ENCODE measurements at regions not wholly inside any gene's neighbourhood (a gene's known extent, or its start where the extent isn't known, plus 50 kb on each side); places are given as distances from the start of the nearest gene placed in this dataset.

- DNase-seq, result no peak
Observed at GRCh38 chr15:46270481-46271147, 635.8 kb downstream of the SQOR start.

- no peak for DNase-seq
Observed at GRCh38 chr15:46275701-46276100, 640.9 kb downstream of the SQOR start.

- no peak for DNase-seq
Observed at GRCh38 chr15:46277451-46277850, 642.6 kb downstream of the SQOR start.

- no peak for DNase-seq
Observed at GRCh38 chr15:46278062-46278461, 643.2 kb downstream of the SQOR start.

- no peak for DNase-seq
Observed at GRCh38 chr15:46278486-46279090, 643.8 kb downstream of the SQOR start.

GRCh38 chr15:46280762-46281542 lies 646.1 kb downstream of the SQOR start:
- no peak for DNase-seq

GRCh38 chr15:46293550-46293949 lies 658.7 kb downstream of the SQOR start:
- DNase-seq, result no peak

GRCh38 chr15:46296002-46296401 lies 661.2 kb downstream of the SQOR start:
- DNase-seq, result no peak

- DNase-seq, result no peak
Observed at GRCh38 chr15:46296797-46297196, 662.0 kb downstream of the SQOR start.

GRCh38 chr15:46297766-46298165 lies 662.9 kb downstream of the SQOR start:
- DNase-seq, result no peak

GRCh38 chr15:46300716-46301115 lies 665.9 kb downstream of the SQOR start:
- DNase-seq, result no peak

GRCh38 chr15:46301291-46301690 lies 666.5 kb downstream of the SQOR start:
- no peak for DNase-seq

GRCh38 chr15:46301826-46302225 lies 667.0 kb downstream of the SQOR start:
- DNase-seq, result no peak

GRCh38 chr15:46304321-46304720 lies 669.5 kb downstream of the SQOR start:
- DNase-seq, result no peak

- DNase-seq, result no peak
Observed at GRCh38 chr15:46307746-46308145, 672.9 kb downstream of the SQOR start.

GRCh38 chr15:46309914-46310313 lies 675.1 kb downstream of the SQOR start:
- no peak for DNase-seq

GRCh38 chr15:46312133-46312740 lies 677.4 kb downstream of the SQOR start:
- DNase-seq, result peak; percentile 21

GRCh38 chr15:46315434-46315833 lies 680.6 kb downstream of the SQOR start:
- DNase-seq, result no peak

GRCh38 chr15:46316024-46316423 lies 681.2 kb downstream of the SQOR start:
- DNase-seq, result no peak

GRCh38 chr15:46317029-46317428 lies 682.2 kb downstream of the SQOR start:
- DNase-seq, result no peak

- no peak for DNase-seq
Observed at GRCh38 chr15:46322753-46323152, 687.9 kb downstream of the SQOR start.

- no peak for DNase-seq
Observed at GRCh38 chr15:46326173-46326572, 691.3 kb downstream of the SQOR start.

GRCh38 chr15:46328821-46329220 lies 694.0 kb downstream of the SQOR start:
- no peak for DNase-seq

- no peak for DNase-seq
Observed at GRCh38 chr15:46329876-46330275, 695.0 kb downstream of the SQOR start.
